ENCODE measurements at regions not wholly inside any gene's neighbourhood (a gene's known extent, or its start where the extent isn't known, plus 50 kb on each side); places are given as distances from the start of the nearest gene placed in this dataset.

DNA sequence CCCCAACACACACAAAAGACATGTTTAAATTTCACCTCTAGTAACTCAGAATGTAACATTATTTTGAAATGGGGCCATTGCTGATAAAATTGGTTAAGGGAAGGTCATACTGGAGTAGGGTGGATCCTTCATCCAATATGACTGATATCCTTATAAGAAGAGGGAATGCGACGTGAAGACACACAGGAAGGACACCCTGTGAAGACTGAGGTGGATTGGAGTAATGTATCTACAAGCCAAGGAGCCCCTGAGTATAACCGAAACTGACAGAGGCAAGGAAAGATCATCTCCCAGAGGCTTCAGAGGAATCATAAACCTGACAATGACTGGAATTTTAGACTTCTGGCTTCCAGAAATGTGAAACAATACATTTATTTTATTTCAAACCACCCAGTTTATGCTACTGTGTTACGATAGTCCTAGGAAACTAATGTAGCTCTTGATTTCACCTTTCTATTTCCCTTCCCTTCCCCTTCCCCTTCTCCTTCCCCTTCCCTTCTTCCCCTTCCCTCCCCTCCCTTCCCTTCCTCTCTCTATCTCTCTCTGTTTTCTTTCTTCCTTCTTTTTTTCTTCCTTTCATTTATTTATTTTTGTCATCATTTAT, 1775.4 kb downstream of the LRRC4C start:
- TF ChIP-seq, protein P1, sequence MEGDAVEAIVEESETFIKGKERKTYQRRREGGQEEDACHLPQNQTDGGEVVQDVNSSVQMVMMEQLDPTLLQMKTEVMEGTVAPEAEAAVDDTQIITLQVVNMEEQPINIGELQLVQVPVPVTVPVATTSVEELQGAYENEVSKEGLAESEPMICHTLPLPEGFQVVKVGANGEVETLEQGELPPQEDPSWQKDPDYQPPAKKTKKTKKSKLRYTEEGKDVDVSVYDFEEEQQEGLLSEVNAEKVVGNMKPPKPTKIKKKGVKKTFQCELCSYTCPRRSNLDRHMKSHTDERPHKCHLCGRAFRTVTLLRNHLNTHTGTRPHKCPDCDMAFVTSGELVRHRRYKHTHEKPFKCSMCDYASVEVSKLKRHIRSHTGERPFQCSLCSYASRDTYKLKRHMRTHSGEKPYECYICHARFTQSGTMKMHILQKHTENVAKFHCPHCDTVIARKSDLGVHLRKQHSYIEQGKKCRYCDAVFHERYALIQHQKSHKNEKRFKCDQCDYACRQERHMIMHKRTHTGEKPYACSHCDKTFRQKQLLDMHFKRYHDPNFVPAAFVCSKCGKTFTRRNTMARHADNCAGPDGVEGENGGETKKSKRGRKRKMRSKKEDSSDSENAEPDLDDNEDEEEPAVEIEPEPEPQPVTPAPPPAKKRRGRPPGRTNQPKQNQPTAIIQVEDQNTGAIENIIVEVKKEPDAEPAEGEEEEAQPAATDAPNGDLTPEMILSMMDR (IDR thresholded peaks at IDR 0.05; ENCODE audit: insufficient read depth, low read depth, low read length): no peak
- no peak for TF ChIP-seq EZH2 (IDR thresholded peaks at IDR 0.05; ENCODE audit: insufficient read depth, low read length)
